K562 (cell line): ENCODE measurements at regions not wholly inside any gene's neighbourhood (a gene's known extent, or its start where the extent isn't known, plus 50 kb on each side); places are given as distances from the start of the nearest gene placed in this dataset.
A peak's percentile ranks its signal among the peaks of the same experiment; 100 is the strongest.

Experiments used
- EP300 ChIP-seq: IDR thresholded peaks from 2 replicates; pipeline ENCODE4 v1.6.1; 2012; ENCODE audit warnings: low read length, improper control_type of control experiment
- ESRRA ChIP-seq: fragments of 450-650 bp; IDR thresholded peaks from 2 replicates; pipeline ENCODE4 v1.6.1; 2014; ENCODE audit warnings: low read depth, mild to moderate bottlenecking, moderate library complexity, borderline replicate concordance
- MTF1 ChIP-seq: fragments of 250-450 bp; sonication (Bioruptor Pico); IDR thresholded peaks from 2 replicates; pipeline ENCODE4 v1.9.0; 2021; ENCODE audit warnings: moderate library complexity, mild to moderate bottlenecking, inconsistent platforms, borderline replicate concordance
- NFE2 ChIP-seq: IDR thresholded peaks from 2 replicates; pipeline ENCODE4 v1.6.1; 2014; ENCODE audit warnings: antibody characterized with exemption, low read depth
- NFRKB ChIP-seq: fragments of 450-650 bp; IDR thresholded peaks from 2 replicates; pipeline ENCODE4 v1.6.1; 2016; ENCODE audit warnings: low read depth
- NFXL1 ChIP-seq: fragments of 450-650 bp; formaldehyde crosslinking; IDR thresholded peaks from 2 replicates; pipeline ENCODE4 v1.4.0; 2021; ENCODE audit warnings: mild to moderate bottlenecking
- PHB2 ChIP-seq: fragments of 450-650 bp; IDR thresholded peaks from 2 replicates; pipeline ENCODE4 v1.6.1; 2017; ENCODE audit warnings: low read depth
- SMAD3 ChIP-seq: fragments of 450-650 bp; formaldehyde crosslinking; conservative IDR thresholded peaks from 2 replicates; pipeline ENCODE4 v1.4.0; 2020; ENCODE audit warnings: mild to moderate bottlenecking
- SOX6 ChIP-seq: fragments of 450-650 bp; IDR thresholded peaks from 2 replicates; pipeline ENCODE4 v1.6.1; 2014; ENCODE audit warnings: mild to moderate bottlenecking
- TEAD1 ChIP-seq, 2 experiments: fragments of 450-650 bp in 1 of 2; sonication (generic) in 1 of 2; formaldehyde crosslinking; IDR thresholded peaks; 2 replicates each; pipeline versions ENCODE4 v1.4.0 to v1.8.0; 2020 to 2022; ENCODE audit warnings: mild to moderate bottlenecking in 2 of 2, missing genetic modification reagents in 1 of 2
- TRIM24 ChIP-seq, 2 experiments: fragments of 450-650 bp; IDR thresholded peaks; 2 replicates each; pipeline ENCODE4 v1.6.1; 2016
- ZBTB8A ChIP-seq: fragments of 450-650 bp; IDR thresholded peaks from 2 replicates; pipeline ENCODE4 v1.6.1; 2018; ENCODE audit warnings: mild to moderate bottlenecking, moderate library complexity; ENCODE audit not compliant: partially characterized antibody
- ZNF644 ChIP-seq: fragments of 200-800 bp; sonication (Bioruptor generic); IDR thresholded peaks from 2 replicates; pipeline ENCODE4 v1.6.1; 2016; ENCODE audit warnings: low read depth, missing genetic modification characterization, missing compliant biosample characterization
- ZNF717 ChIP-seq: fragments of 250-450 bp; sonication (Bioruptor Pico); IDR thresholded peaks from 2 replicates; pipeline ENCODE4 v1.5.0; 2021
- TF ChIP-seq, protein P1 (sequence below), 2 experiments: fragments of 450-650 bp; formaldehyde crosslinking in 1 of 2; IDR thresholded peaks; 2 replicates each; pipeline versions ENCODE4 v1.4.0 to v1.6.1; 2014 to 2020; ENCODE audit warnings: mild to moderate bottlenecking in 2 of 2, borderline replicate concordance in 1 of 2, low read depth in 1 of 2
- TF ChIP-seq, protein P2 (sequence below): fragments of 250-450 bp; sonication (Bioruptor Pico); IDR thresholded peaks from 2 replicates; pipeline ENCODE4 v1.8.0; 2022; ENCODE audit warnings: moderate library complexity, mild to moderate bottlenecking, inconsistent platforms
- TF ChIP-seq, protein P3 (sequence below): fragments of 450-650 bp; formaldehyde crosslinking; IDR thresholded peaks from 2 replicates; pipeline ENCODE4 v1.4.0; 2022; ENCODE audit warnings: mild to moderate bottlenecking, moderate library complexity
- TF ChIP-seq, protein P4 (sequence below): sonication (generic); formaldehyde crosslinking; IDR thresholded peaks from 2 replicates; pipeline ENCODE4 v1.8.0; 2022; ENCODE audit warnings: missing genetic modification reagents, mild to moderate bottlenecking, borderline replicate concordance

DNA sequence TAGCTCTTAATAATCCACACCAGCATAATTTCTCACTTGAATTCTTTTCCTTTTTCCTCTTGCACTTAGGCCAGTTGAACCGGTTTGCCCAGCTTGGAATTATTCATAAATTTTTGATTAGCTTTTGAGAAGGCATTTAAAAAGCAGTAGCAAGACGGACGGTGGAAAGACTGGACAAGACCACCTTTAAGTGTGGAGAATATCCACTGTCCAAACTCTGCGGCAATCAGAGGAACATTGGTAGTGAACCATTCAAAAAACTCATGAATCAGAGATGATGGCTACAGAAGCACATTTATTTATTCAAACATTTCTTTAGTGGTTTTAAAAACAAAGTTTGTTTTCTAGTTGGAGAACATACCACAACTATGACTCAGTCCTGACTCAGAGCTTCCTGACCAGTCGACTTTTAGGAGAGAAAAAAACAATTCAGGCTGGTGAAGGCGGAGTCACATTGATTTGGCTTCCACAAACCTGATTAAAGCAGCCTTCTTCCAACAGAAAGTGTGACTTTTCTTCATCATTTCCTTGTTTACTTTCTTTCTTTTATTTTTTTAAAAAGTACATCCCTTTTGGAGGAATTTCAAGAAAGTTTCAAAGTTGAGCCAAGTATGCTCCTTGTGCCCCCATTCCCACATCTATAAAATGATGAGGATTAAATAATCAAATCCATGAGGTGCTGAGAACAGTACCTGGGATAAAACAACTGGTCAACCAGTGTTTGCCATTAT lies 128.8 kb downstream of the ADSS2 start (continued):
- TF ChIP-seq, protein P1, sequence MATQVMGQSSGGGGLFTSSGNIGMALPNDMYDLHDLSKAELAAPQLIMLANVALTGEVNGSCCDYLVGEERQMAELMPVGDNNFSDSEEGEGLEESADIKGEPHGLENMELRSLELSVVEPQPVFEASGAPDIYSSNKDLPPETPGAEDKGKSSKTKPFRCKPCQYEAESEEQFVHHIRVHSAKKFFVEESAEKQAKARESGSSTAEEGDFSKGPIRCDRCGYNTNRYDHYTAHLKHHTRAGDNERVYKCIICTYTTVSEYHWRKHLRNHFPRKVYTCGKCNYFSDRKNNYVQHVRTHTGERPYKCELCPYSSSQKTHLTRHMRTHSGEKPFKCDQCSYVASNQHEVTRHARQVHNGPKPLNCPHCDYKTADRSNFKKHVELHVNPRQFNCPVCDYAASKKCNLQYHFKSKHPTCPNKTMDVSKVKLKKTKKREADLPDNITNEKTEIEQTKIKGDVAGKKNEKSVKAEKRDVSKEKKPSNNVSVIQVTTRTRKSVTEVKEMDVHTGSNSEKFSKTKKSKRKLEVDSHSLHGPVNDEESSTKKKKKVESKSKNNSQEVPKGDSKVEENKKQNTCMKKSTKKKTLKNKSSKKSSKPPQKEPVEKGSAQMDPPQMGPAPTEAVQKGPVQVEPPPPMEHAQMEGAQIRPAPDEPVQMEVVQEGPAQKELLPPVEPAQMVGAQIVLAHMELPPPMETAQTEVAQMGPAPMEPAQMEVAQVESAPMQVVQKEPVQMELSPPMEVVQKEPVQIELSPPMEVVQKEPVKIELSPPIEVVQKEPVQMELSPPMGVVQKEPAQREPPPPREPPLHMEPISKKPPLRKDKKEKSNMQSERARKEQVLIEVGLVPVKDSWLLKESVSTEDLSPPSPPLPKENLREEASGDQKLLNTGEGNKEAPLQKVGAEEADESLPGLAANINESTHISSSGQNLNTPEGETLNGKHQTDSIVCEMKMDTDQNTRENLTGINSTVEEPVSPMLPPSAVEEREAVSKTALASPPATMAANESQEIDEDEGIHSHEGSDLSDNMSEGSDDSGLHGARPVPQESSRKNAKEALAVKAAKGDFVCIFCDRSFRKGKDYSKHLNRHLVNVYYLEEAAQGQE (IDR thresholded peaks at IDR 0.05; ENCODE audit: borderline replicate concordance) = peak; percentile 54; the same call in 1 of the 2 replicates
- TF ChIP-seq, protein P1 (CRISPR knock-in tag; IDR thresholded peaks at IDR 0.05; ENCODE audit: low read depth) = no peak
- TF ChIP-seq ZNF717 (CRISPR knock-in tag) (no peak), ESRRA (peak; percentile 24; the same call in 1 of the 2 replicates), PHB2 (no peak), TRIM24 (IDR thresholded peaks at IDR 0.05) (peak in 1 of 2 experiments; percentile 40; a peak in 1 of 4 replicates), SOX6 (peak; percentile 59; the same call in 1 of the 2 replicates), SMAD3 (CRISPR knock-in tag) (no peak), MTF1 (CRISPR knock-in tag) (no peak), NFRKB (peak; percentile 87), NFE2 (peak; percentile 64), ZBTB8A (no peak), ZNF644 (tag) (peak; percentile 71), TEAD1 (CRISPR knock-in tag; IDR thresholded peaks at IDR 0.05) (peak in 1 of 2 experiments; percentile 10; a peak in 1 of 4 replicates), NFXL1 (CRISPR knock-in tag) (no peak), EP300 (peak; percentile 50; the same call in 1 of the 2 replicates)
- TF ChIP-seq, protein P2, sequence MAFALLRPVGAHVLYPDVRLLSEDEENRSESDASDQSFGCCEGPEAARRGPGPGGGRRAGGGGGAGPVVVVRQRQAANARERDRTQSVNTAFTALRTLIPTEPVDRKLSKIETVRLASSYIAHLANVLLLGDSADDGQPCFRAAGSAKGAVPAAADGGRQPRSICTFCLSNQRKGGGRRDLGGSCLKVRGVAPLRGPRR (CRISPR knock-in tag) = no peak
- TF ChIP-seq, protein P3, sequence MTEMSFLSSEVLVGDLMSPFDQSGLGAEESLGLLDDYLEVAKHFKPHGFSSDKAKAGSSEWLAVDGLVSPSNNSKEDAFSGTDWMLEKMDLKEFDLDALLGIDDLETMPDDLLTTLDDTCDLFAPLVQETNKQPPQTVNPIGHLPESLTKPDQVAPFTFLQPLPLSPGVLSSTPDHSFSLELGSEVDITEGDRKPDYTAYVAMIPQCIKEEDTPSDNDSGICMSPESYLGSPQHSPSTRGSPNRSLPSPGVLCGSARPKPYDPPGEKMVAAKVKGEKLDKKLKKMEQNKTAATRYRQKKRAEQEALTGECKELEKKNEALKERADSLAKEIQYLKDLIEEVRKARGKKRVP (CRISPR knock-in tag) = 0 out of 2 replicates have a peak, but pooled peaks have one; percentile 5
- TF ChIP-seq, protein P4, sequence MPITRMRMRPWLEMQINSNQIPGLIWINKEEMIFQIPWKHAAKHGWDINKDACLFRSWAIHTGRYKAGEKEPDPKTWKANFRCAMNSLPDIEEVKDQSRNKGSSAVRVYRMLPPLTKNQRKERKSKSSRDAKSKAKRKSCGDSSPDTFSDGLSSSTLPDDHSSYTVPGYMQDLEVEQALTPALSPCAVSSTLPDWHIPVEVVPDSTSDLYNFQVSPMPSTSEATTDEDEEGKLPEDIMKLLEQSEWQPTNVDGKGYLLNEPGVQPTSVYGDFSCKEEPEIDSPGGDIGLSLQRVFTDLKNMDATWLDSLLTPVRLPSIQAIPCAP = no peak
